ENCODE measurements at regions not wholly inside any gene's neighbourhood (a gene's known extent, or its start where the extent isn't known, plus 50 kb on each side); places are given as distances from the start of the nearest gene placed in this dataset.

- DNase-seq (ENCODE audit: low spot score) (no peak), ATAC-seq (no peak), FAIRE-seq (no peak)
- Histone ChIP-seq H3K36me3 (replicated peaks in 1 of 2; ENCODE audit: control insufficient read depth in 1 of 2, insufficient read depth in 2 of 2, low read length in 2 of 2) (no peaks in the 10 kb centered on the region), H3K4me2 (ENCODE audit: low read depth, low read length) (no peak overlapping the region), H2AFZ (ENCODE audit: low read length) (no peak overlapping the region), H3K9me3 (ENCODE audit: low read length) (peaks cover 88% of the 10 kb centered on the region), H3K79me2 (ENCODE audit: insufficient read depth, low read length) (no peaks in the 10 kb centered on the region), H3K9ac (ENCODE audit: insufficient read depth, low read depth, low read length) (no peak overlapping the region), H3K27ac (ENCODE audit: extremely low read length, insufficient read depth, low read length) (no peak overlapping the region), H3K27me3 (ENCODE audit: control insufficient read depth in 1 of 2, insufficient read depth in 2 of 2, low read length in 2 of 2) (no peaks in the 10 kb centered on the region), H3K4me1 (ENCODE audit: insufficient read depth, low read length) (no peaks in the 10 kb centered on the region), H3K4me3 (replicated peaks in 1 of 3; ENCODE audit: insufficient read depth in 1 of 3, low read depth in 2 of 3, low read length in 3 of 3) (no peak overlapping the region), H4K20me1 (ENCODE audit: insufficient read depth, low read length) (no peaks in the 10 kb centered on the region)
- ChIA-PET CTCF (ENCODE audit: low intra/inter-chr PET ratio, low total read pairs) (no interaction called here), POLR2A (no interaction called here)
- in situ Hi-C loops (cut with HindIII; ENCODE audit: extremely low pct_ligation_motif_present, low pct_unique_long_range_greater_than_20kb) (no loop called here), intact Hi-C loops (cut with micrococcal nuclease; ENCODE audit: unreplicated experiment) (no loop called here)
- WGBS (ENCODE audit: low lambda C conversion rate), result 7% methylated on average over 5 of the region's 5 CpGs
- TF ChIP-seq ZIK1 (CRISPR knock-in tag; IDR thresholded peaks at IDR 0.05; ENCODE audit: borderline replicate concordance, low read depth) (no peak), FOXP1 (IDR thresholded peaks at IDR 0.05) (no peak), FOXP1 (CRISPR knock-in tag; IDR thresholded peaks at IDR 0.05) (no peak), HHEX (CRISPR knock-in tag; IDR thresholded peaks at IDR 0.05) (no peak), ZNF639 (CRISPR knock-in tag; conservative IDR thresholded peaks at IDR 0.05) (no peak), TBX2 (CRISPR knock-in tag; IDR thresholded peaks at IDR 0.05; ENCODE audit: borderline replicate concordance) (no peak), YEATS4 (CRISPR knock-in tag; IDR thresholded peaks at IDR 0.05; ENCODE audit: borderline replicate concordance) (no peak), POLR2A (IDR thresholded peaks at IDR 0.05; ENCODE audit: insufficient read depth in 1 of 2, low read depth in 2 of 2, low read length in 2 of 2) (no peak), GMEB2 (CRISPR knock-in tag; IDR thresholded peaks at IDR 0.05; ENCODE audit: low read depth) (no peak), RELA (CRISPR knock-in tag; IDR thresholded peaks at IDR 0.05) (no peak), RXRA (CRISPR knock-in tag; IDR thresholded peaks at IDR 0.05) (no peak), ZNF207 (IDR thresholded peaks at IDR 0.05; ENCODE audit: borderline replicate concordance) (no peak), SIN3B (IDR thresholded peaks at IDR 0.05; ENCODE audit: low read length) (no peak), ZEB1 (IDR thresholded peaks at IDR 0.05; ENCODE audit: insufficient replicate concordance, low read depth) (no peak), ZNF782 (CRISPR knock-in tag; IDR thresholded peaks at IDR 0.05; ENCODE audit: borderline replicate concordance) (no peak)
- no TSS peak for BruUV-seq (replicated peaks)
Observed at GRCh38 chr4:19531906-19532848, 719.5 kb upstream of the SLIT2 start.

Measured in HepG2 (cell line).